Liver (tissue), 3 donors: ENCODE measurements at regions not wholly inside any gene's neighbourhood (a gene's known extent, or its start where the extent isn't known, plus 50 kb on each side); places are given as distances from the start of the nearest gene placed in this dataset.

Source experiments
- CTCF ChIP-seq: fragments of 150-350 bp; IDR thresholded peaks from 2 replicates; pipeline ENCODE4 v1.5.1; 2017; ENCODE audit warnings: improper control_type of control experiment, low read depth, low read length; ENCODE audit not compliant: missing input control
- GABPA ChIP-seq, 2 donors: IDR thresholded peaks in 1 of 2; conservative IDR thresholded peaks in 1 of 2; 2 replicates each; pipeline ENCODE4 v1.6.1; 2016; ENCODE audit warnings: antibody characterized with exemption in 2 of 2, mild to moderate bottlenecking in 1 of 2, moderate library complexity in 1 of 2
- donor health status: healthy.
- donor health status: healthy.

GRCh38 chr17:15027853-15028252 lies 237.3 kb downstream of the PMP22 start:
- TF ChIP-seq CTCF (no peak), GABPA (IDR thresholded peaks at IDR 0.05 in 1 of 2, conservative IDR thresholded peaks at IDR 0.05 in 1 of 2) (no peak)
